Epithelial cell of proximal tubule (primary cell): ENCODE measurements at regions not wholly inside any gene's neighbourhood (a gene's known extent, or its start where the extent isn't known, plus 50 kb on each side); places are given as distances from the start of the nearest gene placed in this dataset.

Experiments used
- DNase-seq: peaks from one replicate; pipeline ENCODE4 v3.0.0-alpha.2; 2011; ENCODE audit warnings: low read depth
- H3K4me3 ChIP-seq: 2 replicates; pipeline ENCODE4 v1.5.1; 2011; ENCODE audit warnings: low read depth, mild to moderate bottlenecking, low read length
- CTCF ChIP-seq: conservative IDR thresholded peaks from 2 replicates; pipeline ENCODE4 v1.5.1; 2012; ENCODE audit warnings: low read depth, mild to moderate bottlenecking, low read length

GRCh38 chr13:73404581-73404980 lies 345.8 kb downstream of the KLF5 start:
- TF ChIP-seq CTCF: no peak
- DNase-seq: no peak
- no peak overlapping the region for H3K4me3 ChIP-seq

- no peak overlapping the region for H3K4me3 ChIP-seq
- no peak for TF ChIP-seq CTCF
- no peak for DNase-seq
Observed at GRCh38 chr13:73403355-73404120, 344.7 kb downstream of the KLF5 start.

- no peak overlapping the region for H3K4me3 ChIP-seq
- TF ChIP-seq CTCF: peak; percentile 59
- DNase-seq: no peak
Observed at GRCh38 chr13:73401769-73402168, 343.0 kb downstream of the KLF5 start.

- DNase-seq: no peak
- TF ChIP-seq CTCF: no peak
- H3K4me3 ChIP-seq: no peak overlapping the region
Observed at GRCh38 chr13:73399347-73400216, 340.8 kb downstream of the KLF5 start.

GRCh38 chr13:73397496-73398305 lies 338.9 kb downstream of the KLF5 start:
- no peak for DNase-seq
- no peak for TF ChIP-seq CTCF
- no peak overlapping the region for H3K4me3 ChIP-seq

GRCh38 chr13:73394066-73394465 lies 335.3 kb downstream of the KLF5 start:
- H3K4me3 ChIP-seq: no peak overlapping the region
- no peak for DNase-seq
- no peak for TF ChIP-seq CTCF
